ENCODE measurements at regions not wholly inside any gene's neighbourhood (a gene's known extent, or its start where the extent isn't known, plus 50 kb on each side); places are given as distances from the start of the nearest gene placed in this dataset.

- no peak overlapping the region for H3K27ac ChIP-seq (ENCODE audit: control insufficient read depth, insufficient read depth, low read length)
- H3K9me1 ChIP-seq (ENCODE audit: control insufficient read depth, extremely low read depth, insufficient read depth, low read length): no peaks in the 10 kb centered on the region
- H4K20me1 ChIP-seq (ENCODE audit: control insufficient read depth, extremely low read depth, insufficient read depth, low read length): no peaks in the 10 kb centered on the region
- FAIRE-seq (no peak), DNase-seq (ENCODE audit: low read depth, low spot score) (no peak)
- no peak overlapping the region for H3K9ac ChIP-seq (ENCODE audit: control insufficient read depth, extremely low read depth, insufficient read depth, low read length)
- peaks cover 5% of the 10 kb centered on the region for H3K4me1 ChIP-seq (ENCODE audit: control insufficient read depth, extremely low read depth, insufficient read depth, low read length)
- no peak overlapping the region for H3K4me2 ChIP-seq (ENCODE audit: control insufficient read depth, extremely low read depth, insufficient read depth, low read depth, low read length)
- no peak overlapping the region for H2AFZ ChIP-seq (ENCODE audit: control insufficient read depth, low read length)
- H3K27me3 ChIP-seq (ENCODE audit: control insufficient read depth, extremely low read depth, insufficient read depth, low read length): no peaks in the 10 kb centered on the region
- H3K79me2 ChIP-seq (ENCODE audit: control insufficient read depth, insufficient read depth, low read length): no peaks in the 10 kb centered on the region
- dilution Hi-C loops (cut with MboI; ENCODE audit: extremely low pct_ligation_motif_present, low sequenced_read_pairs): no loop called here
- TF ChIP-seq CTCF (optimal IDR thresholded peaks at IDR 0.05 in 1 of 3, IDR thresholded peaks at IDR 0.05 in 1 of 3, conservative IDR thresholded peaks at IDR 0.05 in 1 of 3; ENCODE audit: extremely low read depth in 1 of 3, insufficient read depth in 2 of 3, low read length in 3 of 3) (no peak), EZH2 (IDR thresholded peaks at IDR 0.05; ENCODE audit: low read length) (no peak)
- no peak overlapping the region for H3K4me3 ChIP-seq (ENCODE audit: control insufficient read depth in 2 of 3, extremely low read depth in 1 of 3, insufficient read depth in 2 of 3, low read depth in 1 of 3, low read length in 3 of 3)
- H3K36me3 ChIP-seq (ENCODE audit: control insufficient read depth in 2 of 2, extremely low read depth in 1 of 2, insufficient read depth in 2 of 2, low read length in 2 of 2): no peaks in the 10 kb centered on the region
- no peaks in the 10 kb centered on the region for H3K9me3 ChIP-seq (ENCODE audit: control insufficient read depth, low read depth, low read length)
Measured at GRCh38 chr12:63318313-63318712, 167.3 kb upstream of the AVPR1A start.

GRCh38 chr12:63317880-63318279 lies 166.9 kb upstream of the AVPR1A start:
- H3K4me1 ChIP-seq (ENCODE audit: control insufficient read depth, extremely low read depth, insufficient read depth, low read length): peaks cover 5% of the 10 kb centered on the region
- no peak overlapping the region for H3K4me2 ChIP-seq (ENCODE audit: control insufficient read depth, extremely low read depth, insufficient read depth, low read depth, low read length)
- H3K79me2 ChIP-seq (ENCODE audit: control insufficient read depth, insufficient read depth, low read length): no peaks in the 10 kb centered on the region
- TF ChIP-seq CTCF (optimal IDR thresholded peaks at IDR 0.05 in 1 of 3, IDR thresholded peaks at IDR 0.05 in 1 of 3, conservative IDR thresholded peaks at IDR 0.05 in 1 of 3; ENCODE audit: extremely low read depth in 1 of 3, insufficient read depth in 2 of 3, low read length in 3 of 3): no peak
- TF ChIP-seq EZH2 (IDR thresholded peaks at IDR 0.05; ENCODE audit: low read length): no peak
- no peak overlapping the region for H3K9ac ChIP-seq (ENCODE audit: control insufficient read depth, extremely low read depth, insufficient read depth, low read length)
- DNase-seq (ENCODE audit: low read depth, low spot score) (no peak), FAIRE-seq (no peak)
- no peaks in the 10 kb centered on the region for H4K20me1 ChIP-seq (ENCODE audit: control insufficient read depth, extremely low read depth, insufficient read depth, low read length)
- H3K36me3 ChIP-seq (ENCODE audit: control insufficient read depth in 2 of 2, extremely low read depth in 1 of 2, insufficient read depth in 2 of 2, low read length in 2 of 2): no peaks in the 10 kb centered on the region
- no peak overlapping the region for H2AFZ ChIP-seq (ENCODE audit: control insufficient read depth, low read length)
- no peaks in the 10 kb centered on the region for H3K9me1 ChIP-seq (ENCODE audit: control insufficient read depth, extremely low read depth, insufficient read depth, low read length)
- no peaks in the 10 kb centered on the region for H3K9me3 ChIP-seq (ENCODE audit: control insufficient read depth, low read depth, low read length)
- H3K27ac ChIP-seq (ENCODE audit: control insufficient read depth, insufficient read depth, low read length): no peak overlapping the region
- H3K4me3 ChIP-seq (ENCODE audit: control insufficient read depth in 2 of 3, extremely low read depth in 1 of 3, insufficient read depth in 2 of 3, low read depth in 1 of 3, low read length in 3 of 3): no peak overlapping the region
- dilution Hi-C loops (cut with MboI; ENCODE audit: extremely low pct_ligation_motif_present, low sequenced_read_pairs): no loop called here
- H3K27me3 ChIP-seq (ENCODE audit: control insufficient read depth, extremely low read depth, insufficient read depth, low read length): no peaks in the 10 kb centered on the region
